Common myeloid progenitor, CD34-positive (primary cell): ENCODE measurements at regions not wholly inside any gene's neighbourhood (a gene's known extent, or its start where the extent isn't known, plus 50 kb on each side); places are given as distances from the start of the nearest gene placed in this dataset.

Source experiments
- CTCF ChIA-PET: fragments of 350-600 bp; sonication (Branson Sonifier 250); formaldehyde crosslinking; loops from one replicate; lab custom pipeline; 2021; ENCODE audit warnings: antibody characterized with exemption; lab: Charles Lee
- POLR2A ChIA-PET: fragments of 350-600 bp; sonication (Branson Sonifier 250); formaldehyde crosslinking; loops from one replicate; lab custom pipeline; 2021; ENCODE audit warnings: antibody characterized with exemption; lab: Charles Lee
- DNase-seq, 3 donors: peaks; one replicate each; pipeline versions ENCODE4 v3.0.0 to v3.0.0-alpha.2; 2013
- H3K27ac ChIP-seq, 2 experiments: 1 replicate in 1 of 2; 2 replicates in 1 of 2; pipeline ENCODE4 v1.7.0; 2013; ENCODE audit warnings: inconsistent platforms in 2 of 2, low read length in 2 of 2, mild to moderate bottlenecking in 2 of 2, low read depth in 1 of 2, moderate library complexity in 1 of 2; ENCODE audit not compliant: severe bottlenecking in 2 of 2, insufficient read depth in 1 of 2, poor library complexity in 1 of 2
- H3K27me3 ChIP-seq, 5 experiments: replicated peaks in 2 of 5; 1 replicate in 3 of 5; 2 replicates in 2 of 5; pipeline versions ENCODE4 v1.6.1 to v1.7.0; 2013; ENCODE audit warnings: low read length in 4 of 5, mild to moderate bottlenecking in 2 of 5, moderate library complexity in 2 of 5, inconsistent platforms in 1 of 5; ENCODE audit not compliant: insufficient read depth in 5 of 5, control insufficient read depth in 4 of 5
- H3K36me3 ChIP-seq, 4 experiments: 1 replicate in 2 of 4; 2 replicates in 2 of 4; pipeline versions ENCODE4 v1.6.1 to v1.7.0; 2013; ENCODE audit warnings: low read length in 3 of 4, control low read depth in 1 of 4, mild to moderate bottlenecking in 1 of 4; ENCODE audit not compliant: control insufficient read depth in 4 of 4, insufficient read depth in 4 of 4
- H3K4me1 ChIP-seq, 4 experiments: 1 replicate in 3 of 4; 2 replicates in 1 of 4; pipeline versions ENCODE4 v1.6.1 to v1.7.1; 2013; ENCODE audit warnings: low read length in 3 of 4, mild to moderate bottlenecking in 3 of 4, control low read depth in 1 of 4, inconsistent platforms in 1 of 4, moderate library complexity in 1 of 4; ENCODE audit not compliant: control insufficient read depth in 4 of 4, insufficient read depth in 4 of 4; ENCODE audit errors: control extremely low read depth in 1 of 4
- H3K4me3 ChIP-seq, 7 experiments: 1 replicate in 4 of 7; 2 replicates in 3 of 7; pipeline versions ENCODE4 v1.5.1 to v1.7.0; 2013; ENCODE audit warnings: mild to moderate bottlenecking in 7 of 7, low read length in 6 of 7, moderate library complexity in 6 of 7, inconsistent platforms in 2 of 7, low read depth in 2 of 7, control low read depth in 1 of 7; ENCODE audit not compliant: insufficient read depth in 4 of 7, control insufficient read depth in 1 of 7; ENCODE audit errors: extremely low read depth in 1 of 7
- H3K9me3 ChIP-seq, 5 experiments: 1 replicate in 4 of 5; 2 replicates in 1 of 5; pipeline versions ENCODE4 v1.6.1 to v1.7.1; 2013; ENCODE audit warnings: low read length in 4 of 5, mild to moderate bottlenecking in 2 of 5, inconsistent platforms in 1 of 5, low read depth in 1 of 5, moderate library complexity in 1 of 5; ENCODE audit not compliant: control insufficient read depth in 4 of 5, insufficient read depth in 2 of 5; ENCODE audit errors: control extremely low read depth in 1 of 5
- WGBS: methylation state at CpG from one replicate; pipeline ENCODE4 v1.1.5; 2013; ENCODE audit not compliant: insufficient coverage; 5-methylcytosine and 5-hydroxymethylcytosine counted together

- CTCF ChIA-PET, result interaction anchor here (1.0 to 1.7 kb wide), 4 partner anchors 9 to 555 kb away, joined by 3 to 4 read pairs (median 3); no protein-coding TSS in a partner anchor
- 100% methylated on average over 5 of the region's 7 CpGs for WGBS
- Histone ChIP-seq H3K27me3 (peaks cover 0 to 2% (median 0%) of the 10 kb centered on the region in 5 experiments), H3K4me1 (no peaks in the 10 kb centered on the region), H3K9me3 (no peaks in the 10 kb centered on the region), H3K4me3 (no peak overlapping the region), H3K27ac (no peak overlapping the region), H3K36me3 (no peaks in the 10 kb centered on the region)
- no peak for DNase-seq
- POLR2A ChIA-PET, result no interaction called here
These were observed 128.2 kb upstream of the LARP1 start for GRCh38 chr5:154626876-154627557.

GRCh38 chr5:154625031-154625430, 130.1 kb upstream of the LARP1 start:
- ChIA-PET POLR2A (no interaction called here), CTCF (no interaction called here)
- no peak for DNase-seq
- WGBS, result 90% methylated on average over 5 of the region's 5 CpGs
- Histone ChIP-seq H3K9me3 (no peaks in the 10 kb centered on the region), H3K4me1 (peaks cover 0 to 2% (median 0%) of the 10 kb centered on the region in 4 experiments), H3K4me3 (no peak overlapping the region), H3K36me3 (no peaks in the 10 kb centered on the region), H3K27ac (no peak overlapping the region), H3K27me3 (peaks cover 0 to 2% (median 0%) of the 10 kb centered on the region in 5 experiments)

- H3K4me1 ChIP-seq, result peaks cover 0 to 2% (median 0%) of the 10 kb centered on the region in 4 experiments
- H3K27ac ChIP-seq, result no peak overlapping the region
- H3K4me3 ChIP-seq, result no peak overlapping the region
- POLR2A ChIA-PET, result no interaction called here
- WGBS, result 100% methylated on average over 1 of the region's 3 CpGs
- H3K27me3 ChIP-seq, result peaks cover 0 to 2% (median 0%) of the 10 kb centered on the region in 5 experiments
- H3K9me3 ChIP-seq, result no peaks in the 10 kb centered on the region
- no peaks in the 10 kb centered on the region for H3K36me3 ChIP-seq
- no peak for DNase-seq
- CTCF ChIA-PET, result interaction anchor here (1.0 kb wide), 1 partner anchor 227 kb away, joined by 3 read pairs; no protein-coding TSS in a partner anchor
These were observed 130.8 kb upstream of the LARP1 start for GRCh38 chr5:154624341-154624740.

GRCh38 chr5:154620411-154620810, 134.8 kb upstream of the LARP1 start:
- ChIA-PET CTCF (interaction anchor here (0.8 kb wide), 1 partner anchor 152 kb away, joined by 3 read pairs; no protein-coding TSS in a partner anchor), POLR2A (no interaction called here)
- DNase-seq, result peak in 2 of 3 donors; percentile 52 to 61
- no peaks in the 10 kb centered on the region for H3K9me3 ChIP-seq
- no peak overlapping the region for H3K4me3 ChIP-seq
- no peak overlapping the region for H3K27ac ChIP-seq
- WGBS, result 0% methylated on average over 1 of the region's 1 CpG
- peaks cover 0 to 2% (median 0%) of the 10 kb centered on the region in 4 experiments for H3K4me1 ChIP-seq
- H3K36me3 ChIP-seq, result no peaks in the 10 kb centered on the region
- peaks cover 0 to 4% (median 0%) of the 10 kb centered on the region in 5 experiments for H3K27me3 ChIP-seq

- no peak for DNase-seq
- ChIA-PET POLR2A (no interaction called here), CTCF (interaction anchor here (1.0 to 1.4 kb wide), 3 partner anchors 10 to 156 kb away, joined by 3 to 5 read pairs (median 3); no protein-coding TSS in a partner anchor)
- H3K27ac ChIP-seq, result no peak overlapping the region
- H3K36me3 ChIP-seq, result no peaks in the 10 kb centered on the region
- peaks cover 0 to 2% (median 0%) of the 10 kb centered on the region in 4 experiments for H3K4me1 ChIP-seq
- peaks cover 0 to 2% (median 0%) of the 10 kb centered on the region in 5 experiments for H3K9me3 ChIP-seq
- H3K4me3 ChIP-seq, result no peak overlapping the region
- H3K27me3 ChIP-seq, result peaks cover 0 to 12% (median 5%) of the 10 kb centered on the region in 5 experiments
These were observed 136.5 kb upstream of the LARP1 start for GRCh38 chr5:154618696-154619095.

GRCh38 chr5:154614595-154614994, 136.6 kb upstream of the HAND1 start:
- H3K4me3 ChIP-seq, result no peak overlapping the region
- peaks cover 0 to 2% (median 0%) of the 10 kb centered on the region in 5 experiments for H3K9me3 ChIP-seq
- POLR2A ChIA-PET, result no interaction called here
- CTCF ChIA-PET, result interaction anchor here (0.7 to 10.1 kb wide), 2 partner anchors 145 to 150 kb away, joined by 3 to 117 read pairs; no protein-coding TSS in a partner anchor
- H3K27ac ChIP-seq, result no peak overlapping the region
- H3K27me3 ChIP-seq, result peaks cover 13 to 53% (median 17%) of the 10 kb centered on the region in 5 experiments
- WGBS, result 100% methylated on average over 1 of the region's 2 CpGs
- no peaks in the 10 kb centered on the region for H3K36me3 ChIP-seq
- H3K4me1 ChIP-seq, result peaks cover 0 to 13% (median 12%) of the 10 kb centered on the region in 4 experiments
- DNase-seq, result no peak

- POLR2A ChIA-PET, result no interaction called here
- H3K27me3 ChIP-seq, result peaks cover 13 to 58% (median 20%) of the 10 kb centered on the region in 5 experiments
- WGBS, result 83% methylated on average over 1 of the region's 1 CpG
- no peak overlapping the region for H3K27ac ChIP-seq
- H3K4me1 ChIP-seq, result peaks cover 0 to 13% (median 12%) of the 10 kb centered on the region in 4 experiments
- CTCF ChIA-PET, result interaction anchor here (10.1 kb wide), 1 partner anchor 144 kb away, joined by 117 read pairs; no protein-coding TSS in a partner anchor
- H3K9me3 ChIP-seq, result peaks cover 0 to 2% (median 0%) of the 10 kb centered on the region in 5 experiments
- no peak overlapping the region for H3K4me3 ChIP-seq
- no peak for DNase-seq
- H3K36me3 ChIP-seq, result no peaks in the 10 kb centered on the region
These were observed 136.1 kb upstream of the HAND1 start for GRCh38 chr5:154614125-154614524.
